ENCODE measurements at regions not wholly inside any gene's neighbourhood (a gene's known extent, or its start where the extent isn't known, plus 50 kb on each side); places are given as distances from the start of the nearest gene placed in this dataset.
"Not testable (repeated sequence)": the region's sequence is repeated elsewhere in the genome, so short reads cannot be mapped to it uniquely, and the experiment has no call there.

GRCh38 chr5:43804723-43805122 is 201.7 kb downstream of the NNT start:
- DNase-seq = no peak

- DNase-seq = no peak
Measured at GRCh38 chr5:43804041-43804440, 201.1 kb downstream of the NNT start.

- DNase-seq = no peak
Measured at GRCh38 chr5:43802651-43803050, 199.7 kb downstream of the NNT start.

GRCh38 chr5:43802119-43802518 is 199.1 kb downstream of the NNT start:
- no peak for DNase-seq

- DNase-seq = no peak
Measured at GRCh38 chr5:43798740-43799139, 195.8 kb downstream of the NNT start.

GRCh38 chr5:43791880-43792279 is 188.9 kb downstream of the NNT start:
- DNase-seq = not testable (repeated sequence)

GRCh38 chr5:43785198-43785597 is 182.2 kb downstream of the NNT start:
- no peak for DNase-seq

- no peak for DNase-seq
Measured at GRCh38 chr5:43780586-43780985, 177.6 kb downstream of the NNT start.

- DNase-seq = no peak
Measured at GRCh38 chr5:43774881-43775399, 172.0 kb downstream of the NNT start.

- DNase-seq = no peak
Measured at GRCh38 chr5:43773478-43773844, 170.5 kb downstream of the NNT start.

- DNase-seq = no peak
Measured at GRCh38 chr5:43772764-43773477, 169.9 kb downstream of the NNT start.

- no peak for DNase-seq
Measured at GRCh38 chr5:43772458-43772763, 169.4 kb downstream of the NNT start.

GRCh38 chr5:43771611-43772031 is 168.6 kb downstream of the NNT start:
- no peak for DNase-seq

- DNase-seq = no peak
Measured at GRCh38 chr5:43769571-43770355, 166.8 kb downstream of the NNT start.
